ENCODE measurements at regions not wholly inside any gene's neighbourhood (a gene's known extent, or its start where the extent isn't known, plus 50 kb on each side); places are given as distances from the start of the nearest gene placed in this dataset.

GRCh38 chr22:48709976-48710375 lies 1117.7 kb downstream of the BRD1 start:
- DNase-seq (ENCODE audit: insufficient read length, low spot score) (no peak), FAIRE-seq (no peak)
- TF ChIP-seq CTCF (IDR thresholded peaks at IDR 0.05; ENCODE audit: insufficient read depth, missing control alignments): no peak

DNA sequence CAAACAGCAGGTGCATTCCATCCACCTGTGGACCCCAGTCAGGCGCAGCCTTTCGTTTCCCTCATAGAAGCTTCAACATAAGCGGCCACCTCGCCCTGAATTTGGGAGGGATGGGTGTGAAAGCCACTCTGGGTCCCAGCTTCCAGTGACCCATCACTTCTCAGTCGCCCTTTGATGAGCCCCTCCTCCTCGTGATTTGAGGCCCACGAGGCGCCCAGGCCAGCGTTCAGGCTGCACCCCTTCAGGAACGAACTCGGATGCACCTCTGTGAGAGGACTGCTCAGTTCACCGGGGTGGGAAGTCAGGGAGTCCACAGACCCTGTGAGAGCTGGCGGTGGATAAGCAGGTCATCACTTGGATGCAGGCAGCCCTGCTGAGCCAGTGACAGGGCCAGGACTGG lies 1118.2 kb downstream of the BRD1 start:
- FAIRE-seq (no peak), DNase-seq (ENCODE audit: insufficient read length, low spot score) (no peak)
- TF ChIP-seq CTCF (IDR thresholded peaks at IDR 0.05; ENCODE audit: insufficient read depth, missing control alignments): no peak

GRCh38 chr22:48708558-48709245 lies 1119.0 kb downstream of the BRD1 start:
- TF ChIP-seq CTCF (IDR thresholded peaks at IDR 0.05; ENCODE audit: insufficient read depth, missing control alignments): no peak
- no peak for DNase-seq (ENCODE audit: insufficient read length, low spot score)
- no peak for FAIRE-seq

DNA sequence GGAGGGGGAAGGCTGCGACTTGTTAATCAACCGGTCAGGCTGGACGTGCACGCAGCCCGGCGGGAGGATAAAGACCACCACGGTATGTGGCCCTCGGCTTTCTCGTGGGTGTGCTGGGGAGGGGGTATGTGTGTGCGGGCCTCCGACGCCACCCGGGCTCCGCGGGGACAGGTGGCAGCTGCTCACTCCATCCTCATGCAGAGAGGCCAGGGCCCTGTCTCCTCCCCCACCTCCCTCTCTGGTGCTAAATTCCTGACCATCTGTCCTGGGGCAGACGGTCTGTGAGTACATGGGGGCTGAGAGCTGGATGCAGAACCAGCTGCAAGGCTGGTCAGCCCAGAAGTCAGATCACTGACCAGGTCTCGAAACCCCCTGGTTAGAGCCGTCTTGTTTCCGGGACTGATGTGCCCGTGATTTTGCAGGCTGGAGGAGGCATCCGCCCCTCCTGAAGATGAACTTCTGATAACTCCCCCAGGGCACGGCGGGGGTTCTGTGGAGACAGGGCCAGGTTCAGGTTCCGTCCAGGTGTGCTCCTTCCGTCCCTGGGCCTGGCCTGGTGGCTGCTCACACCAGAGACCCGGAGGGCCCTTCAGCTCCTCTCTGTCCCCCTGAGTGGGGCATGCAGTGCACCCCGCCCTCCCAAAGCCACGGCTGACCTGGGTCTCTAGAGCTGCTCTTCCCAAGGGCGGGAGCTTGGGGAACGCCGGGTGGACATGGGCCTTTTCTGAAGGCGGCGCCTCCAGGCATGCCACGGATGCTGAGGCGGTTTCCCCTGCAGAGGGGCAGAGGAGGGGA lies 1119.7 kb downstream of the BRD1 start:
- DNase-seq (ENCODE audit: insufficient read length, low spot score): no peak
- no peak for TF ChIP-seq CTCF (IDR thresholded peaks at IDR 0.05; ENCODE audit: insufficient read depth, missing control alignments)
- FAIRE-seq: no peak

DNA sequence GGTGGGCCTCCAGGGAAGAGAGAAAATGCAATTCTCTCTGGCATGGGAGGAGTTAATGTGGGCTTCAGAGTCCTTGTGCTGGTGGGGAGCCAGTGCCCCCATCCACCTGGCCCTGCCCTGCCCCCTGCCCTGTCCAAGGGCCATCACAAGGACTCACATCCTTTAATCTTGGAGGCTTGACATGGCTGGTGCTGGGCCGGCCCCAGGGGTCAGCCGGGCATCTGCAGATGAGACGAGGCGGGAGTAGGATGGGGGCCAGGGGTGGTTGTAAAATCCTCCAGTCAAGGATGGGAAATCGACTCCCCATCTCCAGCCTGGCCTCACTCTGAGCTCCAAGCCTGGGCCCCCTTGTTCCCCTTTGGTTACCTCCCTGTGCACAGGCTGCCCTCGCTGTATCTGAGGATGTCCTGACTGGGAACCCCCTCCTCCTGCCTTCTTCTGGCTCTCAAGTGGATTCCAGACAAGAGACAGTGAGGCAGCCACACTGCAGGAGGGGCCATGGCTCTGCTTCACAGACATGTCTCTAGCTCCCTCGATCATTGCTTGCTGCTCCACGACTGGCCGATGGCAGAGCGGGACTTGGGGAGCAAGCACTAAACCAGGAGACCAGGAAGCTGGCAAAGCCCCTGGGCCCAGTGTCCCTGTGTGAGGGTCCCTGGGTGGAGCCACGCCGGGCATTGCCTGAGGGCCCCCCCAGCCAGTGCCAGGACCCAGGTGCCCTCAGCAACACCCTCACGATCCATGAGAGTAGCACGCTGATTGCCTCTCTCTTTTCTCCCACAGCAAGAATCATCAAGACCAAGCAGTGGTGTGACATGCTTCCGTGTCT lies 1120.5 kb downstream of the BRD1 start:
- DNase-seq (ENCODE audit: insufficient read length, low spot score) (no peak), FAIRE-seq (no peak)
- TF ChIP-seq CTCF (IDR thresholded peaks at IDR 0.05; ENCODE audit: insufficient read depth, missing control alignments): no peak

- FAIRE-seq: no peak
- TF ChIP-seq CTCF (IDR thresholded peaks at IDR 0.05; ENCODE audit: insufficient read depth, missing control alignments): no peak
These were observed 1121.6 kb downstream of the BRD1 start for GRCh38 chr22:48705917-48706605.

More at GRCh38 chr22:48705917-48706605, 1121.6 kb downstream of the BRD1 start:
- no peak for DNase-seq (ENCODE audit: insufficient read length, low spot score)

Measured in D721Med (cell line).